Stimulated activated naive B cell treated with anti-CD40 and anti-IgM and Interleukin-4, amounts not matched to agents 10 μg/mL and 1 μg/mL and 100 μg/mL, for 72 hours (primary cell): ENCODE measurements at regions not wholly inside any gene's neighbourhood (a gene's known extent, or its start where the extent isn't known, plus 50 kb on each side); places are given as distances from the start of the nearest gene placed in this dataset.
A peak's percentile ranks its signal among the peaks of the same experiment; 100 is the strongest.

Source experiments
- ATAC-seq, 2 donors: fragments of 150-1000 bp; cut with Tn5 transposase; replicated peaks; 2 replicates each; pipeline ENCODE4 v1.10.0; 2021; ENCODE audit warnings: moderate library complexity in 1 of 2
- DNase-seq: peaks from one replicate; pipeline ENCODE4 v3.0.0; 2021
- H3K27ac Mint-ChIP-seq: one replicate; pipeline ENCODE4 v1.8.0; 2022; ENCODE audit warnings: mild to moderate bottlenecking, mixed read lengths
- H3K27me3 Mint-ChIP-seq, 2 donors: one replicate each; pipeline ENCODE4 v1.8.0; 2022; ENCODE audit warnings: mixed read lengths in 2 of 2
- H3K36me3 Mint-ChIP-seq, 2 donors: one replicate each; pipeline ENCODE4 v1.8.0; 2022; ENCODE audit warnings: mixed read lengths in 2 of 2, mild to moderate bottlenecking in 1 of 2
- H3K4me1 Mint-ChIP-seq, 2 donors: one replicate each; pipeline ENCODE4 v1.8.0; 2022; ENCODE audit warnings: mixed read lengths in 2 of 2, mild to moderate bottlenecking in 1 of 2
- H3K4me3 Mint-ChIP-seq, 2 donors: one replicate each; pipeline ENCODE4 v1.8.0; 2022; ENCODE audit warnings: mild to moderate bottlenecking in 2 of 2, mixed read lengths in 2 of 2, moderate library complexity in 1 of 2
- H3K9me3 Mint-ChIP-seq, 2 donors: one replicate each; pipeline ENCODE4 v1.8.0; 2022; ENCODE audit warnings: mixed read lengths in 2 of 2, mild to moderate bottlenecking in 1 of 2

DNA sequence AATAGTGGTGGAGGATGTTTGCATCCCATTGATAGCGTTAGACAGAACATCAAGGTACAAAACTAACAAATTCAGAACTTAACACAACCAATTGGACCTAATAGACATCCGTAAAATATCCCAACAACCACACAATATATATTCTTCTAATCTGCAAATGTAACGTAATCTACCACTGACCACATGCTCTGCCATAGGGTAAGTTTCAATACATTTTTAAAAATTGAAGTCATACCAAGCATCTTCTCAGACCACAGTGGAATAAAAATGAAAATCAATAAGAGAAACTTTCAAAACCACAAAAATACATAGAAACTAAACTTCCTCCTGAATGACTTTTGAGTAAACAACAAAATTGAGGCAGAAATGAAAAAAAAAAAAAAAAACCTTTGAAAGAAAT is 1087.5 kb downstream of the KCNT2 start:
- Mint-ChIP-seq H3K4me3 (no peak overlapping the region), H3K27ac (no peak overlapping the region), H3K4me1 (no peaks in the 10 kb centered on the region), H3K27me3 (no peaks in the 10 kb centered on the region), H3K9me3 (no peaks in the 10 kb centered on the region), H3K36me3 (no peaks in the 10 kb centered on the region)
- DNase-seq (no peak), ATAC-seq (no peak)

DNA sequence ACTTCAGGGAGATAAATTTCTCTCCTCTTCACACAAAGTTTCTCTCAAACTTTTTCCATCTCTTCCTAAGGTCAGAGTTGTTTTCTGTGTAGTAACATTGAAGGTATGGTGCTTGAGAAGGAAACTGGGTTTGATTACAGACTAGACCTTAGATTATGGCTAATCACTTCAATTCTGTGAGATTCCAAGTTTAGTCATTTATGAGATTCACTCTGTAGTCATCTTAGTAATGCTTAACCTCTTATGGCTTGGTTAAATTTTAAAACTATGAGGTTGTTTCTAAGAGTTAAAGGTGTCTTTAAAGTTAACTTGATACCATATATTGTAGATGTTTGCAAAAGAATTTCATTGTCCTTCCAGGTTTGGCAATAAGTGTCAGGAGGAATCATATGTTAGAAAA is 1092.2 kb downstream of the KCNT2 start:
- H3K9me3 Mint-ChIP-seq, result peaks cover 0 to 2% of the 10 kb centered on the region in 2 donors
- H3K27me3 Mint-ChIP-seq, result no peaks in the 10 kb centered on the region
- no peak for DNase-seq
- H3K4me1 Mint-ChIP-seq, result no peaks in the 10 kb centered on the region
- H3K4me3 Mint-ChIP-seq, result no peak overlapping the region
- no peaks in the 10 kb centered on the region for H3K36me3 Mint-ChIP-seq
- ATAC-seq, result no peak
- no peak overlapping the region for H3K27ac Mint-ChIP-seq

DNA sequence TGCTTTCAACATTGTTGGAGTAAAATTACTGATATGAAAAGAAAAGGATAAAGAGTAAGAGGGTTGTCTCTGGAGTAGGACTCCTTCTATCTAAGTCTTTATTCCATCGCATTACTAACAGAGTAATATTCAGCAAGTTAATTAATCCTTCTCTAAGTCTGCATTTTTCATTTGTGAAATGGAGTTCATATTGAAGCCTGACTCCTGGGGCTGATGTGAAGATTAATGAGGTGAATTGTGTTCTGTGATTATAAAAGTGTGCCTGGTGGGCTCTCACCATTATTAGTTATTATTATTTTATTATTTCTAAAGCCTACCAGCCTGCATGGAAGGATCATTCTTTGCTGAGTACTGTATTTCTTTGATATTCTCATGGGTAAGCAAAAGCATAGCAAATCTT is 1096.7 kb downstream of the KCNT2 start:
- H3K4me3 Mint-ChIP-seq, result no peak overlapping the region
- H3K27ac Mint-ChIP-seq, result no peak overlapping the region
- H3K9me3 Mint-ChIP-seq, result peaks cover 4% of the 10 kb centered on the region in 2 donors
- H3K36me3 Mint-ChIP-seq, result no peaks in the 10 kb centered on the region
- no peaks in the 10 kb centered on the region for H3K4me1 Mint-ChIP-seq
- no peak for DNase-seq
- ATAC-seq, result no peak
- H3K27me3 Mint-ChIP-seq, result no peaks in the 10 kb centered on the region

DNA sequence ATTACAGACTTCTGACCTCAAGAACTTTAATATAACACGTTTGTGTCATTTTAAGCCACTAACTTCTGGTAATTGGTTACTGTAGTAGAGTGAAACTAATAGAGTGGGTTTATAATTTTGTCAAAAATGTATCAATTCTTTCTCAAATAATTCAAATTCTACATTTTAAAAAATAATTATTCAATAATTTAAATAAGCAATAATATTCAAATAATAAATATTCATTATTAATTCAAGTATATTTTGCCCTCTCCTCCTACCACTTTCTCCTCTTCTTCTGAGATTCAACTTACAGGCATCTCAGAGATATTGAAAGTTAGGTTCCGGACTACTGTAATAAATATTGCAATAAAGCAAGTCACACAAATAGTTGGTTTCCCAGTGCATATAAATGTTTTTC is 1107.1 kb downstream of the KCNT2 start:
- Mint-ChIP-seq H3K4me1 (no peaks in the 10 kb centered on the region), H3K27me3 (no peaks in the 10 kb centered on the region), H3K36me3 (no peaks in the 10 kb centered on the region), H3K27ac (no peak overlapping the region), H3K9me3 (no peaks in the 10 kb centered on the region), H3K4me3 (no peak overlapping the region)
- no peak for DNase-seq
- no peak for ATAC-seq

DNA sequence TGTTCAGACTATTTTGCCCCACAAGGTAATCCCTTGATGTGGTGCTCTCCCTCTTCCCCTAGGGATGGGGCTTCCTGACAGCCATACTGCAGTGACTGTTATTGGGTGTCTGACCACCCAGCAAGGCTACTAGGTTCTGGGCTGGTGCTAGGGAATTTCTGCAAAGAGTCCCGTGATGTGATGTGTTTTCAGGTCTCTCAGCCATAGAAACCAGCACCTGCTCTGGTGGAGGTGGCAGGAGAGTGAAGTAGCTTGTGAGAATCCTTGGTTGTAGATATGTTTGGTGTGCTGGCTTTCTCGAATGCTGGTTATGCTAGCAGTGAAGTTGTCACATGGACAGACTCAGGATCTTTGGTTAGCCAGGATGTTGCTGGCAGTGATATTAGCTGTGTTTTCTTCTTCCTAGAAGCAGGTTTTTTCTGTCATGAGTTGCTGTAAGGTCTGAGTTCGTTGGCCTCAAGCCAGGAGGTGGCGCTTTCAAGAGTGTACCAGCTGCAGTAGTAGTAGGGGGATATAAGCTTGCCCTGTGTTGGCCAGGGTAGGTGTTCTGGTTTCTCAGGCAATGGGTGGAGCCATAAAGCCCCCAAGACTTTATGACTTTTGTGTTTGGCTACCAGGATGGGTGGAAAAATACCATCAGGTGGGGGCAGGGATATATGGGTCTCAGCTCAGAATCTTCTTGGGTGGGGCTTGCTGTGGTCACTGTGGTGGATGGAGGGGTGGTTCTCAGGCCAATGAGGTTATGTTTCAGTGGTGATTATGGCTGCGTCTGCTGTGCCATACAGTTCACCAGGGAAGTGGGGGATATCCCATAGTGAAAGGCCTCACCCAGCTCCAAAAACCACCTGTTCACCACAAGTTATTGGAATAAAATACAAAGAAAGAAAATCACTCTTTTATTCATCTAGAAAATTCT is 1112.3 kb downstream of the KCNT2 start:
- Mint-ChIP-seq H3K4me1 (no peaks in the 10 kb centered on the region), H3K9me3 (peaks cover 5 to 12% of the 10 kb centered on the region in 2 donors), H3K4me3 (no peak overlapping the region), H3K27me3 (no peaks in the 10 kb centered on the region), H3K27ac (no peak overlapping the region), H3K36me3 (no peaks in the 10 kb centered on the region)
- no peak for DNase-seq
- ATAC-seq, result no peak

DNA sequence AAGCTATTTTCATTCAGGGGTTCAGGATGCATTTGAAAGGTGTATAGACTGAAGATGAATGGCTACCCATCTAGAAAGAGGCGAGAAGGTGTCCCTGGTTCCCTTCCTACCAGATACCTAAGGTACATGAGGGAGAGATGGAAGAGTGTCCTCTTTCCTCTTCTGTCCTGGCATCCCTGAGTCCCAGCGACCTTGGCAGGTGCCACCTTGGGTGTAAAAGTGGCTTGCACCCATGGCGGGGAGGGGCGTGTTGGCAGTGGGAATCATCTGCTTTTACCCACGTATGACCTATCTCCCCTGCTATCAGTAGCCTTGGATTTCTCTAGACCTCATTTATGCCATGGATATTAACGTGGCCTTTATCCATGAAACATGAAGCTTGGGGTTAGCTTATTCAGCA is 1126.1 kb downstream of the KCNT2 start:
- H3K9me3 Mint-ChIP-seq, result peaks cover 0 to 4% of the 10 kb centered on the region in 2 donors
- no peak overlapping the region for H3K27ac Mint-ChIP-seq
- no peaks in the 10 kb centered on the region for H3K4me1 Mint-ChIP-seq
- no peak for DNase-seq
- no peak overlapping the region for H3K4me3 Mint-ChIP-seq
- H3K27me3 Mint-ChIP-seq, result no peaks in the 10 kb centered on the region
- no peak for ATAC-seq
- H3K36me3 Mint-ChIP-seq, result no peaks in the 10 kb centered on the region

DNA sequence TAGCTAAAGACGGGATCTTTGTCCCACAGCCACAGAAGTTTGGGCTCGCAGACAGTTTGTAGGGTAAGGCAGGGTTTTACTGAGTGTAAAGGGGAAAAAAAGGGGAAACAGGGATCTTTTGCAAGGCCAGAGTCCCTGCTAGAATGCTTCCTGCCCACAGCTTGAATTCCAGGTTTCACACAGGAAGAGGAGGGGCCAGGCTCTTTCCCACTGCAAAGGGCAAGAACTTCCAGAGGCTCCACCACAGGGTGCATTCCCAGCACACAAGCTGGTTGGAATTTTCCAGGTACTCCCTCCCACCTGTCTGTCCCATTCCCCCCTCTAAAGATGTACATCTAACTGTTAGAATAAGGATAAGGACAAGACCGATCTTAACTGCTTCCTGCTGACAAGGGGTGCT is 1126.9 kb downstream of the KCNT2 start:
- H3K27ac Mint-ChIP-seq, result no peak overlapping the region
- ATAC-seq, result no peak
- H3K4me1 Mint-ChIP-seq, result no peaks in the 10 kb centered on the region

DNA sequence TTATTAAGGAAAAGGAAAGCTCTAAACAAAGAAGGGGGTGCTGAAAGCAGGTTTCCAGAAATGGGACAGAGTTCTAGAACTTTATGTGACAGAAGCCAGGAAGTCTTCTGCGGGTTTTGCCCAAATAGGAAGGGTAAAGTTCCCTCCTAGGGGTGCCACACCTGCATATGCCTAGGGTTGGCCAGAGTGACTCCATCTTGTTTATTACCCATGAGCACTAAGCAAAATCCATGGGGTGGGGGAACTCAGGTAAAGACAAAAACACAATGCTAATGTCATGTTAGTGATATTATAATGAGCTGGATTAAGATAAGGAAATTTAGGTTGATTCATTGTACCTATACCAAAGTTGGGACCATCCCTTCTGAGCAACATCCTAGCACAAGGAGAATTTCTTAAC is 1132.7 kb downstream of the KCNT2 start:
- Mint-ChIP-seq H3K9me3 (peaks cover 6 to 7% of the 10 kb centered on the region in 2 donors), H3K27ac (no peak overlapping the region)

More for the DNA sequence above, 1126.9 kb downstream of the KCNT2 start:
- Mint-ChIP-seq H3K4me3 (no peak overlapping the region), H3K27me3 (no peaks in the 10 kb centered on the region), H3K36me3 (no peaks in the 10 kb centered on the region), H3K9me3 (peaks cover 0 to 3% of the 10 kb centered on the region in 2 donors)
- no peak for DNase-seq

DNA sequence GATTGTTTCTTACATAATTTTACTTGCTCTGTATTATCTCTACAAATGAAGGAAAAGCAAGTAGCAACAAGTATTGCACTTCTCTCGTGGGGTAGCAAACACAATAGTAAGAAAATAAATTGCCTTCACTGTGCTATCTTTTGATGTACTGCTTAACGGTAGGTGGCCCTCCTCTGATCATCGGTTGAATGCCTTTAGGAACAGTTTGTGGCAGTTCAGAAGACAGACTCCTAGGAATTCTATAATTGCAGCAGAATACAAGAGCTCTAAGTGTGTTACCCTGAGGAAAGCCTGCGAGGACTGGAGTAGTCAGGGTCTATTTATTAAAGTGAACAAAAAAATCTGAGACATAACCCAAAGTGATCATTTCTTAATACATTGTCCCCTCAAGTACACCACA is 1135.9 kb downstream of the KCNT2 start:
- H3K4me3 Mint-ChIP-seq, result no peak overlapping the region
- no peaks in the 10 kb centered on the region for H3K36me3 Mint-ChIP-seq
- no peaks in the 10 kb centered on the region for H3K27me3 Mint-ChIP-seq
- peaks cover 6 to 7% of the 10 kb centered on the region in 2 donors for H3K9me3 Mint-ChIP-seq
- DNase-seq (no peak), ATAC-seq (no peak)
- no peak overlapping the region for H3K27ac Mint-ChIP-seq
- no peaks in the 10 kb centered on the region for H3K4me1 Mint-ChIP-seq

More for the DNA sequence above, 1132.7 kb downstream of the KCNT2 start:
- Mint-ChIP-seq H3K4me1 (no peaks in the 10 kb centered on the region), H3K4me3 (no peak overlapping the region), H3K36me3 (no peaks in the 10 kb centered on the region), H3K27me3 (no peaks in the 10 kb centered on the region)
- no peak for DNase-seq
- no peak for ATAC-seq

DNA sequence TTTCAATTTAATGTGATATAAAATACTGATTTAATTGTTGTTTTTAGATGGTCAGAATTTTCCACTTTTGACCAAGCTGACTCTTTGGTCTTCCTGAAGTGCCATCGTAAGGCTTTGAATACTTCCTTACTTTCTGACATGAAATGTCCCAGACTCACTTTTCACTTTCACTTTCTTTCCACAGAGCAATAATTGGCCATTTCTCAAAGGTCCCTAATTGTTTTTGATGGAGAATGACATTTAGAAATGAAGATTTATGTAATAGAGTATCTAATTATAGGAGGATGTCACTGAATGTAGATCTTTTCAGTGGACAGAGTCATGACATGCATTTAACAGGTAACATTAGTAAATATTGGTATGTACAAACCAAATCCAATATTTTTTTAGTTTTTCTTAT is 1141.6 kb downstream of the KCNT2 start:
- Mint-ChIP-seq H3K4me3 (no peak overlapping the region), H3K27ac (no peak overlapping the region)

DNA sequence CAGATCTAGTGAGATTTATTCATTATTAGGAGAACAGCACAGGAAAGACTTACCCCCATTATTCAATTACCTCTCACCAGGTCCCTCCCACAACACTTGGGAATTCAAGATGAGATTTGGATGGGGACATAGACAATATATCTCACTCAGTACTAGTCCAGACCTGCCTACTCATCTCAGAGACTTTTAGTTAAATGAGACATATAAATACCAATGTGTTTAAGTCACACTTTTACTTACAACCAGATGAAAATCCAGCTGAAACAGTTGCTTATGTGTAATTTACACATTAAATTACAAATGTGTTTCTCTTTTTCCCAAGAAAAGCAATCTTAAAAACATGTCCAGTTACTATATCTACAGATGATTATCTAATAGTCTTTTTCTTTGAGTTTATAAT is 1145.6 kb downstream of the KCNT2 start:
- ATAC-seq (no peak), DNase-seq (no peak)
- Mint-ChIP-seq H3K36me3 (no peaks in the 10 kb centered on the region), H3K4me1 (no peaks in the 10 kb centered on the region), H3K9me3 (peaks cover 0 to 1% of the 10 kb centered on the region in 2 donors), H3K4me3 (no peak overlapping the region), H3K27ac (no peak overlapping the region), H3K27me3 (no peaks in the 10 kb centered on the region)

More for the DNA sequence above, 1141.6 kb downstream of the KCNT2 start:
- DNase-seq, result no peak
- H3K36me3 Mint-ChIP-seq, result no peaks in the 10 kb centered on the region
- H3K27me3 Mint-ChIP-seq, result no peaks in the 10 kb centered on the region
- no peaks in the 10 kb centered on the region for H3K4me1 Mint-ChIP-seq
- H3K9me3 Mint-ChIP-seq, result peaks cover 0 to 1% of the 10 kb centered on the region in 2 donors
- no peak for ATAC-seq

DNA sequence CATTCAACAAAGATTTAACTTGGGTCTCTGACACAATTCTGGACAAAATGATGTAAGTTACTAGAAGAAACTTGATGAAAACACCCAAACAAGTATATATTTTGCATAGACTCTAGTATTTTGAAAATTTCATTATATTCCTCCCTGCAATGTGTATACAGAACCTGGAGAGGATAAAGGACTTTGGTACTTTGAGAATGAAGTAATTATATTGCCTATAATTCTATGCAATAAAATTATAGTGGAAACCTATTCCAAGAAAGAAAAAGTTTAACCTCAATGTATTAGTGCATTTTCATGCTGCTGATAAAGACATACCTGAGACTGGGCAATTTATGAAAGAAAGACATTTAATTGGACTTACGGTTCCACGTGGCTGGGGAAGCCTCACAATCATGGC is 1146.1 kb downstream of the KCNT2 start:
- H3K4me3 Mint-ChIP-seq, result no peak overlapping the region
- no peaks in the 10 kb centered on the region for H3K36me3 Mint-ChIP-seq
- no peaks in the 10 kb centered on the region for H3K4me1 Mint-ChIP-seq
- no peaks in the 10 kb centered on the region for H3K27me3 Mint-ChIP-seq
- no peak for DNase-seq
- peaks cover 0 to 1% of the 10 kb centered on the region in 2 donors for H3K9me3 Mint-ChIP-seq
- no peak for ATAC-seq
- no peak overlapping the region for H3K27ac Mint-ChIP-seq

DNA sequence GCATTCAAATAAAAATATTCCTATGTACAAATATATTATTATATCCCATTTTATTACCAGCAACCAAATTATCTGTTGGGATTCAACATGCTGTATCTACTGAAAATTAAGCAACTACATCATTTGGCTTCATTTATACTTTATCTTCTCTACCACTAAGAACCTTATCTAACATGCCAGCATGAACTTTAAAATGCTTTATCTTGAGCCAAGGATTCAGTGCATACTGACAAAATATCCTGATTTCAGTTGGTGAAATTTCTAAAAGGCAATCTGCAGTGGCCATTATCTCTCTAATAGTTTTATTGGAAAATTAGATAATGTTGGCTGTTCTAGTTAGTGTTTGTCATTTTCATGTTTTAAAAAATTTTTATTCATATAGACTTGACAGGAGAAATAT is 1149.9 kb downstream of the KCNT2 start:
- no peaks in the 10 kb centered on the region for H3K27me3 Mint-ChIP-seq
- peaks cover 2 to 4% of the 10 kb centered on the region in 2 donors for H3K9me3 Mint-ChIP-seq
- ATAC-seq (no peak), DNase-seq (no peak)
- no peaks in the 10 kb centered on the region for H3K4me1 Mint-ChIP-seq
- H3K36me3 Mint-ChIP-seq, result no peaks in the 10 kb centered on the region
- no peak overlapping the region for H3K4me3 Mint-ChIP-seq
- H3K27ac Mint-ChIP-seq, result no peak overlapping the region

DNA sequence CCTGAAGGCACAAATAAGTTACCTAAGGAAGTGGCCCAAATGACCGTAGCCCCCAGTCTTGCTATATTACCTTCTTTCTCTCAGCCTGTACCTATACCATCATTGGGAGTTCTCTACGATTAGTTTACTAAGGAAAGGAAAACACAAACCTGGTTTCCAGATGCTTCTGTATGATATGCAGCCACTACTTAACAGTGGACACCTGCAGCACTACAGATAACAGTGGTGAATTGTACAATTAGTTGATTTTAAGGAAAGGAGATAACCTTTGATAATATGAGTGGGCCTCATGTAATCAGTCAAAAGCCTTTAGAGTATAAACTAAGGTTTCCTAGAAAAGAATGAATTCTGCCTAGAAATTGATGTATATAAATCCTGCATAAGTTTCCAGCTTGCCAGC is 1157.4 kb downstream of the KCNT2 start:
- Mint-ChIP-seq H3K27ac (no peak overlapping the region), H3K9me3 (peaks cover 6 to 16% of the 10 kb centered on the region in 2 donors), H3K4me3 (no peak overlapping the region), H3K4me1 (no peaks in the 10 kb centered on the region), H3K36me3 (no peaks in the 10 kb centered on the region), H3K27me3 (no peaks in the 10 kb centered on the region)
- DNase-seq, result no peak
- ATAC-seq, result peak in 1 of 2 donors; percentile 7

DNA sequence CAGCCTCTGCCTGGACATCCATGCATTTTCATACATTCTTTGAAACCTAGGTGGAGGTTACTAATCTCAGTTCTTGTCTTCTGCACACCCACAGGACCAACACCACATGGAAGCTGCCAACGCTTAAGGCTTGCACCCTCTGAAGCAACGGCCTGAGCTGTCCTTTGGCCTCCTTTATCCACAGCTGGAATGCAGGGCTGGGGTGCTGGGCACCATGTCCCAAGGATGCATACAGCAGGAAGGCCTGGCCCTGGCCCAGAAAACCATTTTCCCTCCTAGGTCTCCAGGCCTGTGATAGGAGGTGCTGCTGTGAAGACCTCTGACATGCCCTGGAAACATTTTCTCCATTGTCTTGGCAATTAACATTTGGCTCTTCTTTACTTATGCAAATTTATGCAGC is 1168.6 kb downstream of the KCNT2 start:
- Mint-ChIP-seq H3K36me3 (no peaks in the 10 kb centered on the region), H3K27me3 (no peaks in the 10 kb centered on the region), H3K27ac (no peak overlapping the region), H3K4me3 (no peak overlapping the region), H3K4me1 (no peaks in the 10 kb centered on the region), H3K9me3 (no peaks in the 10 kb centered on the region)
- DNase-seq (no peak), ATAC-seq (no peak)
